Glomerular endothelial cell (primary cell): ENCODE measurements at regions not wholly inside any gene's neighbourhood (a gene's known extent, or its start where the extent isn't known, plus 50 kb on each side); places are given as distances from the start of the nearest gene placed in this dataset.

Source experiments
- DNase-seq: peaks from one replicate; pipeline ENCODE4 v3.0.0-alpha.2; 2011; ENCODE audit warnings: low read depth, low spot score; ENCODE audit errors: extremely low read depth

DNA sequence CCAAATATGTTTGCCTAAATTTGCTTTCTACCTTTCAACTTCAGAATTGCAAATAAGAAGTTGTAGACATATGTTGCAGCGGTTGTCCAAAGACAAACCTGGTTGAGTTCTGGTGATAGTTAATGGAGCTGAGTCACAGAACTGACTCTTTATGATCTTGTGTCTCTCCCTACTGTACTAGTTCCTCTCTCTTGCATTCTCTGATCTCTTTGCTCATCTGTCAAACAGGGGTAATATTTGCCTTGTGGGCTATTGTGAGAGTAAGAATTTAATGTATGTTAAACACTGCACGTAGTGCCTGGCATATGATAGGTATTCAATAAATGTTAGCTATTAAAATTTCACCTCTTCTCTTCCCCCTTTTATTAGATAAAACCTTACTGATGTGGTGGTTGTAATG, 283.5 kb upstream of the RGS6 start:
- no peak for DNase-seq

DNA sequence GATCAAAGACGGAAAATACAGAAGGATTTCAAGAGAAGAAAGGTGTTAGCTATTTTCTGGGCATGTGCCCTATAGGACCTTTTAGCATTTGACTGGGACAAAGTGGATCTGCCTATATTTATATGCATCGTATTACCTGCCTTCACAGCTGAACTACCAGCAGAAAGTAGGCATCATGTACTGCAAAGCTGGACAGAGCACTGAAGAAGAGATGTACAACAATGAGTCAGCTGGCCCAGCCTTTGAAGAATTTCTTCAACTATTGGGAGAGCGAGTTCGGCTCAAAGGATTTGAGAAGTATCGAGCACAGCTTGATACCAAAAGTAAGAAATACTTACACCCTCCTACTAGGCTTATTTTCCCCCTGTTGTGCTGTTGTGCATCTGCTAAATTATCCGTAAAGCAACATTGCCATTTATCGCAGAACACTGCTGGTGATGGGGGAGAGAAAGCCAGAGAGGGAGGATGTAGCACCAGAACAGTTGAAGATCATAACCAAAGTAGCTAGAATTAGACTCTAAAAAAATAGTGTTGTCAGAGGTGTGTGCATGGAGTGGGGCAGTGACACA, 282.0 kb upstream of the RGS6 start:
- no peak for DNase-seq

DNA sequence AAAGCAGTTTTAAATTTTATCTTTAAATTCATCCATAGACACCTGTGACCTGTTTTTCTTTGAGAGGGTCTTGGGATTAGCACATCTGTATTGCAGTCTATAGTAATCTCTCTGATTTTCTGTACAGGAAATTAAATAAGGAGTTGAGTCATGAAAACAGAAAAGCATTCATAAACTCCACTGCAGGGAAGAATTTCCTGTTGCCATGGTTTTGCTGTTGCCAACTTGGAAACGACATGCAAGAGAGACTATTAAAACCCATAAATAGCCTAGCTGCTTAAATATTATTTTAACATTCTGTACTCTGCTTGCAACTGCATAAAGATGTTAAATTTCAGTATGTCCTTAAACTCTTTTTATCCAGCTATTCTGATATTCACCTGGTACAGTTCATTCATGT, 281.0 kb upstream of the RGS6 start:
- peak; percentile 88 for DNase-seq

DNA sequence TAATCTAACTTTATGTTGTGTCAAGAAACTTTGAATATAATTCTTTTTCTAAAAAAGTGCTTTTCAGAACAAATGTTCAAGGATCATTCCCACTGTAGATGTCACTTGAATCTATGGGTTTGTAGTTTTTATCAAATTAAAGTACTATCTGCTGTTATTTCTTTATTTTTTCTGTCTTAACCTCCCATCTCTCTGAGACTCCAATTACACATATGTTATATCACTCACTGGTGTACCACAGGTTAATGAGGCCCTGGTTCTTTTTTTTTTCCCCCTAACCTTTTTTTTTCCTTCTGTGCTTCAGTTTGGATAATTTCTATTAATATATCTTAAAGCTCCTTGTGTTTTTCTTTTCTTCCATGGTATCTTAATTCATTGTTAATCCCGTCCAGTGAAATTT, 279.9 kb upstream of the RGS6 start:
- no peak for DNase-seq

DNA sequence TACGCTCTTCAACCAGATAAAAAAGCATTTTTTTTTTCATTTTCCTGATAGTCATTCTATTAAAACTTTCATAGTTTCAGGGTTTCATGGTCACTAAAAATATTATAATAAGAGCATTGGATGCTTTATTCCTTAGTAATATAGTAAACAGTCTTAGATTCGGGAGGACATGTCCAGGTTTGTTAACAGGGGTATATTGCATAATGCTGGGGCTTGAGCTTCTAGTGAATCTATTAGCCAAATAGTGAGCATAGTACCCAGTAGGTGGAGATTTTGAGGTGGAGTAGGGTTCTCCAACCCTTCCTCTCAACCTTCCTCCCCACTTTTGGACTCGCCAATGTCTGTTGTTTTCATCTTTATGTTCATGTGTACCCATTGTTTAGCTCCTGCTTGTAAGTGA, 277.4 kb upstream of the RGS6 start:
- DNase-seq, result no peak

DNA sequence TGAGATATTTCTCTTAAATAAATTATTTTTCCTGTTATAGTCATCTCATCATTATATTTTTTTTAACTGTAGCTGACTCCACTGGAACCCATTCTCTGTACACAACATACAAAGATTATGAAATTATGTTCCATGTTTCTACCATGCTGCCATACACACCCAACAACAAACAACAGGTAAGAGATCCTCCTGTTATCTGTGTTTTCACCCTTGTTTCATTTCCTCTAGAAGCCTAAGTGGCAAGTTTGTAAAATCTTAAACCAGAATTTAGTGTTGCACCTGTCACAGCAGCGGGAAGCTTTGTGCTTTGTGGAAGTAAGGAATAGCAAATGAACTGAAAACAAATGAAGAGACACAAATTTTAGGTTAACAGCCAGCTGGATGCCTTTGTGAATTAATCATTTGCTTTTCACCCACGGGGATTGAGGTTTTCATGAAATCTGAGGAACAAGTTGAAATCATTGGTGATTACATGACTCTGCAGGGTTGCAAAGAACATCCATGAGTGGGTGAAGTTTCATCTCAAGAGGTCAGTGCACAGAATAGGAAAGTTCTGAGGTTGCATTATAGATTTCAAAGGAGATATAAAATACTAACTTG, 273.9 kb upstream of the RGS6 start:
- DNase-seq, result no peak

DNA sequence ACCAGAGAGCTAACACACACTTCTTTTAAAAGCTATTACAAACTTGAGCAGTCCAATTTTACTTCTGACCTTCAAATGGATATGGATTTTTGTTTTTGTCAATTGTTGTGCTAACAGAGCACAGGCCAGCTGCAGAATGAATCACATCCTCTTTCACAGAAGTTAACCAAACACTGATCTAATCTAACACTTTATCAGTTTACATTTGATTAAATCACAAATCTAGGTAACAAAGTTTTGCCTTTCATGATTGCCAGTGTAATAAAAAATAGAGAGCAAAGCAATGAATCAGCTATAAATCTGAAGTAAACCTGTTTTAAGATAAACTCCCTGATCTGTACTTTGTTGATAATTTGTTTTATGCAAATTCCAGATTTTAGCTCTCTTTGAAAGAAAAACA, 273.1 kb upstream of the RGS6 start:
- peak; percentile 58 for DNase-seq

DNA sequence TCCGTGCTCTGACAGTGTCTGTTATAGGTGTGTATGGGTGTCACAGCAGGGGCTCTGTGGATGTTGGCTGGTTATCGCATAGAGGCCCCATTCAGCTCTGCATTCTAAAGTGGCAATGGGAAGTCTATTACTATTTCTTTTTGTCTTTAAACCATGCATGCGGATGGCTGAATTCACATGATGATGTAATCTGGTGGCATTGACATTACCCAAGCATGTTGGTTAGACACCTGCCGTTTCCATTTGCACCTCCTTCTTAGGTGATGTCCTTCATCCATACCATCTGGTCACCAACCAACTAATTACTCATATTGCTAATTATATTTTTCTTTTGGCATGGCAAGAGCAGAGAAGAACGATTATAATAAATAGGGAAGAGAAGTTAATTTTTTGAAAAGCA, 270.8 kb upstream of the RGS6 start:
- DNase-seq, result no peak

DNA sequence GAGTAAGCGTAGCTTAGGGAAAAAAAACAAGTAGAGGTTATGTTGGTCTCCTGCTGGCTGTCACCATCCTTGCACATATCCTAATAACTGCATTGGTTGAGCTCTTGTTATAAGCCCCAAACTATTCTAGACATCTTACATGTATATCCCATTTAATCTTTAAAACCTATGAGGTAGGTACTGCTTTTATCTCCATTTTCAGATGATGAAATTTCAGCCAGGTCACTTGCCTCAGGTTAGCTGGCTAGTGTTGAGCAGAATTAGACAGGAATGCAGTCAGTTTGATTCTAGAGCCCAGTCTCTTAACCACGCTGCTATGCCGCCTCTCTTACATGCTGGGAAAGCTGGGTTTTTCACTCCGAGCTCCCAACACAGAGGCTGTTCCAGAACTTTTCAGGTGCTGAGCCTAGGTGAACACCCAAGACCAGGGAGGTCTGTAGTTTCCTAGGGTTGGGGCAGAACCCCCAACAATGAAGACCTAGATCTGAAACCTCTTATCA, 269.9 kb upstream of the RGS6 start:
- DNase-seq, result no peak

DNA sequence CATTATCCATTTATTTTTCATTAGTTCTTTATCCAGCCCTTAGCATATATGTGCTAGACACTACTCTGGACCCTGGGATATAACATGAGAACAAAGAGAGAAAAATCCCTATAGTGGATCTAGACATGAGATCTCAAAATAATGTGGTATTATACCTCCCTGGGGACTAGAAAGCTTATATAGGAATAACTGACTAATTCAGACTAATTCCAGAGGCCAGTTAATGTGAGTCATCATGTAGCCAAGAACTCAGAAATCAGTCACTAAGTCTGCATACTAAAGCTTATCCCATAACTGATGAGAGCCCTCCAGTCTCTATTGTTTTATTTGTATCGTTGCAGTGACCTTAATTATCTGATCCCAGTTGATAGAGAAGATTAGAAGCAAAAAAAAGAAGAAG, 267.1 kb upstream of the RGS6 start:
- DNase-seq, result no peak

DNA sequence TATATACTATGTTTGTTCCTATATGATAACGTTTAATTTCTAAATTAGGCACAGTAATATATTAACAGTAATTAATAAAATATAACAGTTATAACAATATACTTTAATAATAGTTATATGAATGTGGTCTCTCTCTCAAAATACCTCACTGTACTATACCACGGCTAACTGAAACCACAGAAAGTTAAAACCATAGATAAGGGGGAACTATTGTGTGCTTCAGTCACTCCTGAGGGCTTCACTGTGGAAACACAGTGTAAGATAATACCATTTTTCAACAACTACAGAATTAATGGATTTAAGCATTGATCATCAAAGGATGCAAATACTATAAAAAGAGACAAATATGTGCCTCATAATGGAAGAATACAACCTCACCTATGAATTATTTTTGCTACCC, 266.4 kb upstream of the RGS6 start:
- no peak for DNase-seq

DNA sequence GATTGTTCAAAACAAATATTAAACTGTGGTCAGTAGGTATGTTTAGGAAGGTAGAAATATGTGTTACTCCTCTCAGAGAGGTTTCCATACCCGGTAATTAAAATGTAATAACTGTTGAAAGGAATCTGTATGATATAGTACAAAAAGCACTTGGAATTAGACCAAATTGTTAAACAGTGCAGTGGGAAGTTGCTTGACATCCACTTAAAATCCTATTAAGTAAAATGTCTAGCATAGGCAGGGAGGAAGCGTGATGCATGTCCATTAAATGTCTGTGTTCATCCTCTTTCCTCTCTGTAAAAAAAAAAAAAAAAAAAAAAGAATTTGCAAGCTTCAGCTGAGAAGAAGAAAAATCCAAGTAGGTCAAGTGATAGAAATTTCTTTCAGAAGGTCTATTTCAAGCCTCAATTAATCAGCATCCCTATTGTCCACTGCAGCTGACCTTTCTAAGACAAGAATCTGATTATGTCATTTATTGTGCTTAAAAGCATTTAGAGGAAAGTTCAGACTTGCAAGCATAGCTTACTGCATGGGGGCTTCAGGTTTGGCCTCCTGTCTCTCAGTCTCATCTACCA, 265.6 kb upstream of the RGS6 start:
- DNase-seq, result no peak

DNA sequence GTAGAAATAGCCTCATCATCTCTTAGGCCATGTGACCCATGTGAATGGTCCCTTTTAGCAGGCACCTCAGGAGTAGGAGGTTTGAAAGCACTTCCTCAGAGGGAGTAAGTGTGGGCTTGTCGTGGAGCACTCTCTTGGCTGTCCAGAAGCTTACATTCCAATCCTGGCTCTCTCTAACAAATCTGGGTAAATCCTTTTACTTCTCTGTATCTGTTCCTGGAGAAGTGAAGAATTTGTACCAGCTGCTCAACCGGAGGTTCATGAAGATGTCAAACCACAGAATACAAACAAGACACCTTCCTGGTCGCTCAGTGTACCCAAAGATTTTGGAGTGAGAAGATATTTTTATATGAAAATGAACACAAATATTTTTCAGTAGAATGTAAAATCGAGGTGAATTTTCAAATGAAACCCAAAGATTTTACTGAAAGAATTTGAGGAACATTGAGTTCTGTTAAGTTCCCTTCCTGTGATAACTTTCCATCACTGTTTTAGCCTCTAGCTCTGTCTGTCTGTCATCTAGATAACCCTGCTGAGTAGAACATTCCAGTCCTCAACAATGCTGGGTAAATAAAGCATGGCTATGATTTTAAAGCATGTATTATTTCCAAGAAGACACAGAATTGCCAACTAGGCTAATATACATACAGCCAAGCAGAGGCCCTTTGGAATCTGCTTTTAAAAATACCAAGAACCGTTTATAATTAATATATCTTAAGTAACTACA, 263.9 kb upstream of the RGS6 start:
- DNase-seq, result no peak

DNA sequence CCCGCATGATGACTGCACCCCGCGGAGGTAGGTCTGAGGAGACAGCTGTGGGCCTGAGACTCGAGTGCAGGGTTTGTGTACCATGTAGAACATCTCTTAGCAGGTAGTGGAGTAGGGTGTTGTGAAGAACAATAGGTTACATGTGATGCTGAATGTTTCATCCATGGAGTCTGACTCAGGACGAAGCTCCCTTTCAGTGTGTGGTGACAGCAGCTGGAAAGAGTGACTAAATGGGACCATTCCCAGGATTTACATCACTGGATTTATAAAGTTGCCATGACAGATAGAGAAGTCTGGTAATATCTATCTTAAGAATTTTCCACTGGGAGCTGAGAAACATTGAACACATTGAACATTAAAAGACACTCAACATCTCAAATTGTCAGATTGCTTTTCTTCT, 259.6 kb upstream of the RGS6 start:
- DNase-seq, result no peak

DNA sequence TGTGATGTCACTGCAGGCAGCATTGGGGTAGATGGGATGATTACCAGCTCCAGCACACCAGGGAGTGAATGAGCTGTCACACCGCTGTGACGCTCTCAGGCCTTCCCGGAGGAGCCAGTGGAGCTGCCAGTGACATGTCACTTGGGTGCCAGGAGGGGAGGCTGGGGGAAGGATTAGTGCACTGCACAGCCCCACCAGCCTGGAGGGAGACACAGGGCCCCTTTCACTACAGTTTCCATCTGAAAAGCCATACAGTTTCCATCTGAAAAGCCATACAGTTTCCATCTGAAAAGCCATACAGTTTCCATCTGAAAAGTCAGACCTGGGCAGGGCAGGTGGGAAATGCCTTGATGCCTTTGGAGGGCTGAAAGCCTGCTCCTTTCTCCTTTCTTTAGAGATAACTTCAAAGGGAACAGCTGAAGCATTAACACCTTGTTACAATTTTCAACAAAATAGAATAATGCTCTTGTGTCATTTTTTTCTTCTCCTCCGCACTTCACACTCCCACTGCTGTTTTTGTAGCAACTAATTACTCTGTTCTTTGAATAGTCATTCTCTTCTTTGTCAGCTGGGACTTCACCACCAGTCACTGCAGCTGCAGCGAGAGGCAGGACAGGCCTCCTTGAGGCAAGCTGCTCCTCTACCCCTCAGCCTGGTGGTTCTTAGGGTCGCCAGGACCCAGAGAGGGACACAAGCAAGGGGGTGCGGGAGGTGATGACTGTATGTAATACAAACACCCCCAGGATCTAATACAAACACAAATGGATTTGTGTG, 256.9 kb upstream of the RGS6 start:
- DNase-seq, result no peak

DNA sequence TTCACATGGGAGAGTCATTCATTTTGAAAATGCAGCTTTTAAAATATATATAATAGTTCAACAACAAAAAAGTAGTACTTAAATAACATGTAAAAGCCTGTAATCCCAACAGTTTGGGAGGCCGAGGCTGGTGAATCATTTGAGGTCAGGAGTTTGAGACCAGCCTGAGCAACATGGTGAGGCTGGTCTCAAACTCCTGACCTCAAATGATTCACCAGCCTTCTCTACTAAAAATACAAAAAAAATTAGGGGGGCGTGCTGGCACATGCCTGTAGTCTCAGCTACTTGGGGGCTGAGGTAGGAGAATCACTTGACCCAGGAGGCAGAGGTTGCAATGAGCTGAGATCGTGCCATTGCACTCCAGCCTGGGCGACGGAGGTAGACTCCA, 256.3 kb upstream of the RGS6 start:
- no peak for DNase-seq

DNA sequence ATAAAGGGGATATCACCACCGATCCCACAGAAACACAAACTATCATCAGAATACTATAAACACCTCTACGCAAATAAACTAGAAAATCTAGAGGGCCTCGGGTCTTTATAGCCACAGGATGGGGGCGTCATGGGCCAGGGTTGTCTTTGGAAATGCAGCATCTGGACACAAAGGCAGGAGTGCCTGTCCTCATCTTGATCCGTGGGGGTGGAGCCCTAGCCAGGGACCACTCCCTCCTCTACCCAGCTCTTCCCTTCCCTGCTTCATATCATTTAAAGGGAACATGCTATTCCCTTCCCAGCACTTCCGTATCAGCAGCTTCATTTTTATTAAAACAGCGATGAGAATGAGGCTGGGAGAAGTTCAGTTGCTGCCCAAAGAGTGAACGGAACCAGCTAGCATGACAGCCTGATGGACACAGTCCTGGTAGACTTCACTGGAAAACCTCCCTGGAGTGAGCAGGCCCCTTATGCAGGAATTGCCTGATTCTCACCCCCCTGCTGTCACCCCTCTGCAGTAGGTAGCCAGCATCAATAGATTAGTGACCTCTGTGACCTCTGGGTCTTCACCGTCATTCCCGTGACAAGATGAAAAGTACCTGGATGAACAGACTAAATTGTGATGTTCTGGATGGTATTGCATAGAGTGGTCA, 251.4 kb upstream of the RGS6 start:
- DNase-seq, result no peak

DNA sequence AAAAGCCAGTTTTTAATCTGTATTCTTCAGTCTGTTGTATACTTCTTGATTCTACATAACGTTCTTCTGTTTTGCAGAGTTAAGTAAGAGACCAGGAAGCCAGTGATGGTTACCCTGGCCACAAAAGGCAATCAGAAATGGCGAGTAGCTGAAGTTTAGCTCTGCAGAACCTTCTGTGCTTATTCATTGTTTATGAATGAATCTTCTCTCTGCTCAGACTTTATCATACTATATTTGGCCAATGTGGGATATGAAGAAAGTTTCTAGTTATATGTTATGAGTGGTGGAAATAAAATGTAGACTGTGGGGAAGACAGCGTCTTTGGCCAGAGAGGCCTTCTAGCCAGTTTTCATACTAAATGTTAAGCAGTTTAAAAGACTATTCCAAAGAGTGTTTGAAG, 249.9 kb upstream of the RGS6 start:
- DNase-seq, result no peak

DNA sequence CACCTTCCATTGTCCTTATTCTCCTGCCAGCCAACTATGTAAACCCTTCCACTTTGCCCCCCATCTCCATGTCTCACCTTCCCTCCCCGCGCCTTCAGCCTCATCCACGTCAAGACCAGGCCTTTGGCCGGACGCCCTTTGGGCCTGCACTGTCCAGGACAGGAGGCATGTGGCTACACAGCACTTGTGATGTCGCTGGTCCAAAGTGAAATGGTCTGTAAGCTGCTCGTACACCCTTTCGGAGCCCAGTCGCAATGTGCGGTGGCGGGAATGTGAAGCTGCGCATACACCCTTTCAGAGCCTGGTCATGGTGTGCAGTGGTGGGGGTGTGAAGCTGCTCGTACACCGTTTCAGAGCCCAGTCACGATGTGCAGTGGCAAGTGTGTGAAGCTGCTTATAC, 247.9 kb upstream of the RGS6 start:
- DNase-seq, result no peak

DNA sequence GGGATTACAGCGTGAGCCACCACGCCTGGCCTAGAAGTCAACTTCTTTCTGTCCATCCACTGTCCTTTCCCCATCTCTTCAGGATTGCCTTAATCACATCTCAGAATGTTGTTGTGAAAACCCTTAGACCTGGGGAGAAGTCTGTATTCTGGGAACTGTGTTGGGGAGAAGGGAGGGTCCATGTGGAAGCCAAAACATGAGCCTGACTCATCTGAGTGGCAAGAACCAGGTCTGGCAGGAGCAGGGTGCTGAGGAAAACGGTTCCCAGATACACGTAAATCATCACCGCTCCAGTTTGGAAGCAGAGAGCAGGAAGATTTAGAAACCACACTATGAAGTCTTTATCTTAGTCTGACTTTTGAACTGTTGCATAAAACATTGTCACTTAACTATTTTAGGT, 245.6 kb upstream of the RGS6 start:
- DNase-seq, result no peak
